HepG2 (cell line): ENCODE measurements at regions not wholly inside any gene's neighbourhood (a gene's known extent, or its start where the extent isn't known, plus 50 kb on each side); places are given as distances from the start of the nearest gene placed in this dataset.
A peak's percentile ranks its signal among the peaks of the same experiment; 100 is the strongest.

ENCODE experiments used
- ATAC-seq: fragments of 200-7000 bp; cut with Tn5 transposase; 3 replicates; pipeline ENCODE4 v1.9.1; 2020; ENCODE audit warnings: mild to moderate bottlenecking, moderate library complexity
- BruUV-seq: library from RNA; stranded (reverse); fragments of 400-500 nt; replicated peaks from 2 replicates; lab custom pipeline; 2021; lab: Mats Ljungman, UMichigan
- CTCF ChIA-PET: fragments of 300-600 bp; formaldehyde crosslinking; extraction: SDS; loops from one replicate; lab custom pipeline; 2021; ENCODE audit warnings: low total read pairs, inconsistent platforms, low intra/inter-chr PET ratio; lab: Yijun Ruan, JAX
- POLR2A ChIA-PET: fragments of 350-600 bp; sonication (Branson Sonifier 250); formaldehyde crosslinking; loops from one replicate; lab custom pipeline; 2020; ENCODE audit warnings: antibody characterized with exemption, inconsistent platforms; lab: Yijun Ruan, JAX
- DNase-seq: peaks from one replicate; pipeline ENCODE4 v3.0.0-alpha.2; 2015; ENCODE audit warnings: low spot score
- FAIRE-seq: peaks from 3 replicates; lab custom pipeline; 2011; peaks lifted over from hg19 to GRCh38; lab: Jason Lieb, UNC
- H2AFZ ChIP-seq: one replicate; pipeline ENCODE4 v1.6.1; 2011; ENCODE audit warnings: low read length, inconsistent platforms
- H3K27ac ChIP-seq: fragments of 300-600 bp; 3 replicates; pipeline ENCODE4 v1.8.0; 2011; ENCODE audit warnings: mixed run types, mild to moderate bottlenecking, mixed read lengths, low read length, inconsistent platforms; ENCODE audit not compliant: insufficient read depth; ENCODE audit errors: extremely low read length
- H3K27me3 ChIP-seq, 2 experiments: fragments of 200-600 bp in 1 of 2; 2 replicates in 1 of 2; 3 replicates in 1 of 2; pipeline versions ENCODE4 v1.6.0 to v1.8.0; 2011; ENCODE audit warnings: low read length in 2 of 2, mild to moderate bottlenecking in 2 of 2, moderate library complexity in 2 of 2, inconsistent platforms in 1 of 2; ENCODE audit not compliant: insufficient read depth in 2 of 2, control insufficient read depth in 1 of 2
- H3K36me3 ChIP-seq, 2 experiments: fragments of 200-600 bp in 1 of 2; replicated peaks in 1 of 2; 2 replicates in 1 of 2; 3 replicates in 1 of 2; pipeline versions ENCODE4 v1.5.1 to v1.8.0; 2011; ENCODE audit warnings: low read length in 2 of 2, inconsistent platforms in 1 of 2; ENCODE audit not compliant: insufficient read depth in 2 of 2, control insufficient read depth in 1 of 2
- H3K4me1 ChIP-seq: 2 replicates; pipeline ENCODE4 v1.5.1; 2012; ENCODE audit warnings: low read length, inconsistent platforms; ENCODE audit not compliant: insufficient read depth
- H3K4me2 ChIP-seq: 2 replicates; pipeline ENCODE4 v1.6.0; 2011; ENCODE audit warnings: low read depth, low read length, inconsistent platforms
- H3K4me3 ChIP-seq, 3 experiments: fragments of 200-600 bp in 1 of 3; sonication (generic), shearing (Covaris generic) in 1 of 3; replicated peaks in 1 of 3; 2 replicates each; pipeline ENCODE4 v1.5.1; 2011 to 2016; ENCODE audit warnings: low read length in 3 of 3, inconsistent platforms in 2 of 3, low read depth in 2 of 3, mild to moderate bottlenecking in 2 of 3, control low read depth in 1 of 3, mixed read lengths in 1 of 3; ENCODE audit not compliant: insufficient read depth in 1 of 3
- H3K79me2 ChIP-seq: one replicate; pipeline ENCODE4 v1.6.1; 2011; ENCODE audit warnings: low read length, inconsistent platforms; ENCODE audit not compliant: insufficient read depth
- H3K9ac ChIP-seq: 2 replicates; pipeline ENCODE4 v1.6.0; 2011; ENCODE audit warnings: mild to moderate bottlenecking, low read depth, low read length, inconsistent platforms; ENCODE audit not compliant: insufficient read depth
- H3K9me3 ChIP-seq: 2 replicates; pipeline ENCODE4 v1.5.1; 2012; ENCODE audit warnings: mild to moderate bottlenecking, low read length
- H4K20me1 ChIP-seq: 2 replicates; pipeline ENCODE4 v1.6.0; 2011; ENCODE audit warnings: inconsistent platforms, mild to moderate bottlenecking, low read length, moderate library complexity; ENCODE audit not compliant: insufficient read depth
- SALL1 ChIP-seq: sonication (generic); formaldehyde crosslinking; IDR thresholded peaks from 2 replicates; pipeline ENCODE4 v1.8.0; 2022; ENCODE audit warnings: mild to moderate bottlenecking, missing genetic modification reagents
- SRY ChIP-seq: sonication (generic); formaldehyde crosslinking; IDR thresholded peaks from 2 replicates; pipeline ENCODE4 v1.8.0; 2022; ENCODE audit warnings: mild to moderate bottlenecking, missing genetic modification reagents
- STAG1 ChIP-seq: sonication (generic); formaldehyde crosslinking; IDR thresholded peaks from 2 replicates; pipeline ENCODE4 v1.4.0; 2020; ENCODE audit warnings: missing genetic modification reagents
- ZNF484 ChIP-seq: sonication (generic); formaldehyde crosslinking; IDR thresholded peaks from 2 replicates; pipeline ENCODE4 v1.5.1; 2020; ENCODE audit warnings: mild to moderate bottlenecking, low read depth, missing genetic modification reagents, borderline replicate concordance
- ZNF841 ChIP-seq: sonication (generic); formaldehyde crosslinking; IDR thresholded peaks from 2 replicates; pipeline ENCODE4 v1.8.1; 2023; ENCODE audit warnings: missing genetic modification reagents, borderline replicate concordance
- WGBS: methylation state at CpG from one replicate; pipeline ENCODE4 v1.1.6; 2017; ENCODE audit warnings: low lambda C conversion rate; 5-methylcytosine and 5-hydroxymethylcytosine counted together
- in situ Hi-C: cut with HindIII; loops from 2 replicates; pipeline ENCODE4 v1.10.0; 2017; ENCODE audit warnings: low pct_unique_long_range_greater_than_20kb; ENCODE audit not compliant: extremely low pct_ligation_motif_present
- intact Hi-C: fragments of 100-400 bp; cut with micrococcal nuclease; formaldehyde crosslinking; loops from one replicate; pipeline ENCODE4 v1.10.0; 2022; ENCODE audit not compliant: unreplicated experiment
- TF ChIP-seq, protein P1 (sequence below): sonication (generic); formaldehyde crosslinking; IDR thresholded peaks from 2 replicates; pipeline ENCODE4 v1.5.0; 2020; ENCODE audit warnings: mild to moderate bottlenecking, missing genetic modification reagents, moderate library complexity
- TF ChIP-seq, protein P2 (sequence below): sonication (generic); formaldehyde crosslinking; IDR thresholded peaks from 2 replicates; pipeline ENCODE4 v1.5.0; 2020; ENCODE audit warnings: mild to moderate bottlenecking, missing genetic modification reagents, borderline replicate concordance

DNA sequence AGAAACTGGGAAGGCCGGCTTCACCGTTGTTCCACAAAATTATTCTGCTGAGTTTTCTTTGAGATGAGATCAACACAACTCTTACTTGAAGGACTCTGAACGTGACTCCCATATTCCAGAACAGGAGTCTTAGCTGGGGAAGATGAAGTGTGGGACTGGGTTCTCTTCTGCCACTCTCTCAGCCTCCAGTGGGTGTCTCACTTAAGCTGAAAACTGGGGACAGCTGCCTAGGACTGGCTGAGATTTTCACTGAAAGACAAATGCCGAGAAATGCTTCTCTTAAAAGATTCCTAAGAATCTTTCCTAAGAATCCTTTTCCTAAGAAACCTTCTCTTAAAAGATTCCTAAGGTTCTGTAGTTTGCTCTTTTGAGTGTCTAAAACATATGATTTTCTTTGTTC, 156.6 kb upstream of the LHCGR start:
- Histone ChIP-seq H3K27ac (no peak overlapping the region), H3K9me3 (no peaks in the 10 kb centered on the region), H3K9ac (no peak overlapping the region), H3K36me3 (no peaks in the 10 kb centered on the region), H3K27me3 (no peaks in the 10 kb centered on the region), H4K20me1 (no peaks in the 10 kb centered on the region), H3K4me2 (no peak overlapping the region), H3K4me3 (no peak overlapping the region), H3K4me1 (no peaks in the 10 kb centered on the region), H3K79me2 (no peaks in the 10 kb centered on the region), H2AFZ (no peak overlapping the region)
- POLR2A ChIA-PET = no interaction called here
- TF ChIP-seq SALL1 (CRISPR knock-in tag) (no peak), ZNF841 (no peak), SRY (CRISPR knock-in tag) (no peak), ZNF484 (CRISPR knock-in tag) (no peak), STAG1 (CRISPR knock-in tag) (peak; percentile 20; the same call in 1 of the 2 replicates)
- TF ChIP-seq, protein P1, sequence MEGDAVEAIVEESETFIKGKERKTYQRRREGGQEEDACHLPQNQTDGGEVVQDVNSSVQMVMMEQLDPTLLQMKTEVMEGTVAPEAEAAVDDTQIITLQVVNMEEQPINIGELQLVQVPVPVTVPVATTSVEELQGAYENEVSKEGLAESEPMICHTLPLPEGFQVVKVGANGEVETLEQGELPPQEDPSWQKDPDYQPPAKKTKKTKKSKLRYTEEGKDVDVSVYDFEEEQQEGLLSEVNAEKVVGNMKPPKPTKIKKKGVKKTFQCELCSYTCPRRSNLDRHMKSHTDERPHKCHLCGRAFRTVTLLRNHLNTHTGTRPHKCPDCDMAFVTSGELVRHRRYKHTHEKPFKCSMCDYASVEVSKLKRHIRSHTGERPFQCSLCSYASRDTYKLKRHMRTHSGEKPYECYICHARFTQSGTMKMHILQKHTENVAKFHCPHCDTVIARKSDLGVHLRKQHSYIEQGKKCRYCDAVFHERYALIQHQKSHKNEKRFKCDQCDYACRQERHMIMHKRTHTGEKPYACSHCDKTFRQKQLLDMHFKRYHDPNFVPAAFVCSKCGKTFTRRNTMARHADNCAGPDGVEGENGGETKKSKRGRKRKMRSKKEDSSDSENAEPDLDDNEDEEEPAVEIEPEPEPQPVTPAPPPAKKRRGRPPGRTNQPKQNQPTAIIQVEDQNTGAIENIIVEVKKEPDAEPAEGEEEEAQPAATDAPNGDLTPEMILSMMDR (CRISPR knock-in tag) = peak; percentile 38
- TF ChIP-seq, protein P2, sequence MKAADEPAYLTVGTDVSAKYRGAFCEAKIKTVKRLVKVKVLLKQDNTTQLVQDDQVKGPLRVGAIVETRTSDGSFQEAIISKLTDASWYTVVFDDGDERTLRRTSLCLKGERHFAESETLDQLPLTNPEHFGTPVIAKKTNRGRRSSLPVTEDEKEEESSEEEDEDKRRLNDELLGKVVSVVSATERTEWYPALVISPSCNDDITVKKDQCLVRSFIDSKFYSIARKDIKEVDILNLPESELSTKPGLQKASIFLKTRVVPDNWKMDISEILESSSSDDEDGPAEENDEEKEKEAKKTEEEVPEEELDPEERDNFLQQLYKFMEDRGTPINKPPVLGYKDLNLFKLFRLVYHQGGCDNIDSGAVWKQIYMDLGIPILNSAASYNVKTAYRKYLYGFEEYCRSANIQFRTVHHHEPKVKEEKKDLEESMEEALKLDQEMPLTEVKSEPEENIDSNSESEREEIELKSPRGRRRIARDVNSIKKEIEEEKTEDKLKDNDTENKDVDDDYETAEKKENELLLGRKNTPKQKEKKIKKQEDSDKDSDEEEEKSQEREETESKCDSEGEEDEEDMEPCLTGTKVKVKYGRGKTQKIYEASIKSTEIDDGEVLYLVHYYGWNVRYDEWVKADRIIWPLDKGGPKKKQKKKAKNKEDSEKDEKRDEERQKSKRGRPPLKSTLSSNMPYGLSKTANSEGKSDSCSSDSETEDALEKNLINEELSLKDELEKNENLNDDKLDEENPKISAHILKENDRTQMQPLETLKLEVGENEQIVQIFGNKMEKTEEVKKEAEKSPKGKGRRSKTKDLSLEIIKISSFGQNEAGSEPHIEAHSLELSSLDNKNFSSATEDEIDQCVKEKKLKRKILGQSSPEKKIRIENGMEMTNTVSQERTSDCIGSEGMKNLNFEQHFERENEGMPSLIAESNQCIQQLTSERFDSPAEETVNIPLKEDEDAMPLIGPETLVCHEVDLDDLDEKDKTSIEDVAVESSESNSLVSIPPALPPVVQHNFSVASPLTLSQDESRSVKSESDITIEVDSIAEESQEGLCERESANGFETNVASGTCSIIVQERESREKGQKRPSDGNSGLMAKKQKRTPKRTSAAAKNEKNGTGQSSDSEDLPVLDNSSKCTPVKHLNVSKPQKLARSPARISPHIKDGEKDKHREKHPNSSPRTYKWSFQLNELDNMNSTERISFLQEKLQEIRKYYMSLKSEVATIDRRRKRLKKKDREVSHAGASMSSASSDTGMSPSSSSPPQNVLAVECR (CRISPR knock-in tag) = no peak
- CTCF ChIA-PET = no interaction called here
- intact Hi-C loops (no loop called here), in situ Hi-C loops (no loop called here)
- WGBS = 24% methylated on average over 4 of the region's 4 CpGs
- no peak for DNase-seq
- no peak for FAIRE-seq
- peak; percentile 84 for ATAC-seq
- no TSS peak for BruUV-seq
